ENCODE measurements at regions not wholly inside any gene's neighbourhood (a gene's known extent, or its start where the extent isn't known, plus 50 kb on each side); places are given as distances from the start of the nearest gene placed in this dataset.

GRCh38 chr12:82203086-82203485 is 155.1 kb downstream of the CCDC59 start:
- no peak for TF ChIP-seq CTCF (conservative IDR thresholded peaks at IDR 0.05; ENCODE audit: low read depth, low read length)
- H3K4me3 ChIP-seq (ENCODE audit: low read depth, low read length): no peak overlapping the region
- no peak for DNase-seq (ENCODE audit: low read depth)

GRCh38 chr12:82187595-82187994 is 170.6 kb downstream of the CCDC59 start:
- H3K4me3 ChIP-seq (ENCODE audit: low read depth, low read length): no peak overlapping the region
- DNase-seq (ENCODE audit: low read depth): no peak
- no peak for TF ChIP-seq CTCF (conservative IDR thresholded peaks at IDR 0.05; ENCODE audit: low read depth, low read length)

- DNase-seq (ENCODE audit: low read depth): no peak
- TF ChIP-seq CTCF (conservative IDR thresholded peaks at IDR 0.05; ENCODE audit: low read depth, low read length): no peak
- H3K4me3 ChIP-seq (ENCODE audit: low read depth, low read length): no peak overlapping the region
Measured at GRCh38 chr12:82187011-82187410, 171.2 kb downstream of the CCDC59 start.

GRCh38 chr12:82186282-82186681 is 171.9 kb downstream of the CCDC59 start:
- no peak overlapping the region for H3K4me3 ChIP-seq (ENCODE audit: low read depth, low read length)
- no peak for TF ChIP-seq CTCF (conservative IDR thresholded peaks at IDR 0.05; ENCODE audit: low read depth, low read length)
- no peak for DNase-seq (ENCODE audit: low read depth)

GRCh38 chr12:82184844-82185243 is 173.3 kb downstream of the CCDC59 start:
- DNase-seq (ENCODE audit: low read depth): no peak
- H3K4me3 ChIP-seq (ENCODE audit: low read depth, low read length): no peak overlapping the region
- TF ChIP-seq CTCF (conservative IDR thresholded peaks at IDR 0.05; ENCODE audit: low read depth, low read length): no peak

GRCh38 chr12:82182601-82183190 is 175.5 kb downstream of the CCDC59 start:
- DNase-seq (ENCODE audit: low read depth): peak; percentile 8
- no peak overlapping the region for H3K4me3 ChIP-seq (ENCODE audit: low read depth, low read length)
- no peak for TF ChIP-seq CTCF (conservative IDR thresholded peaks at IDR 0.05; ENCODE audit: low read depth, low read length)

- no peak overlapping the region for H3K4me3 ChIP-seq (ENCODE audit: low read depth, low read length)
- DNase-seq (ENCODE audit: low read depth): peak; percentile 4
- TF ChIP-seq CTCF (conservative IDR thresholded peaks at IDR 0.05; ENCODE audit: low read depth, low read length): no peak
Measured at GRCh38 chr12:82176761-82177490, 181.3 kb downstream of the CCDC59 start.

All from choroid plexus epithelial cell (primary cell).